ENCODE measurements at regions not wholly inside any gene's neighbourhood (a gene's known extent, or its start where the extent isn't known, plus 50 kb on each side); places are given as distances from the start of the nearest gene placed in this dataset.
"Not testable (repeated sequence)": the region's sequence is repeated elsewhere in the genome, so short reads cannot be mapped to it uniquely, and the experiment has no call there.

DNA sequence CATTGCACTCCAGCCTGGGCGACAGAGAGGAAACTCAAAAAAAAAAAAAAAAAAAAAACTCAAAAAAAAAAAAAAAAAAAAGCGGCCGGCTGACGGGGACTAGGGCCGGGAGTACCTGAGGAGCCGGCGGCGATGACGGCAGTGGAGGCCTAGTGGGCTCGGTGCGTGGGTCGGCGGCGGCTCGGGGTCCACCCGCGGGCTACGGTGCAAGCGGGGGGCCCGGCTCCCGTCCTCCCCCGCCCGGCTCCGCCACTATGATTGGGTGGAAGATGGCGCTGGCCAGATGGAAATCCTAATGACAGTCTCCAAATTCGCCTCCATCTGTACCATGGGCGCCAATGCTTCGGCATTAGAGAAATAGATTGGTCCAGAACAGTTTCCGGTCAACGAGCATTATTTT is 190.7 kb downstream of the TGIF2LX start:
- H3K27me3 ChIP-seq, H3K9me3 ChIP-seq, H3K4me3 ChIP-seq, DNase-seq, H3K36me3 ChIP-seq: not testable (repeated sequence)

DNA sequence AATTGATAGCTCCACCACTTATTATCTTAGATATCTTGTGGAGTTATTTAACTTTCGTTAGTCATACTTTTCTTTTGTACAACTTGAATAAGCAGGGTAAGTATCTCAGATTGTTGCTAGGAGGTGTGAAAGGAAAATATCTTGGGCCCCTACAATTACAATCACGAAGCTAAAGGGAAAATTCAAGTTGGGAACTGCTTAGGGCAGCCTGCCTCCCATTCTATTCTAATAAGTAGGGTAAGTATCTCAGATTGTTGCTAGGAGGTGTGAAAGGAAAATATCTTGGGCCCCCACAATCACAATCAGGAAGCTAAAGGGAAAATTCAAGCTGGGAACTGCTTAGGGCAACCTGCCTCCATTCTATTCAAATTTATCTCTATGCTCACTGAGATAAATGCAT is 213.2 kb downstream of the TGIF2LX start:
- not testable (repeated sequence) for DNase-seq, H3K9me3 ChIP-seq, H3K36me3 ChIP-seq, H3K27me3 ChIP-seq, H3K4me3 ChIP-seq

- H3K27me3 ChIP-seq, H3K9me3 ChIP-seq, H3K36me3 ChIP-seq, DNase-seq, H3K4me3 ChIP-seq: not testable (repeated sequence)
Measured at GRCh38 chrX:90178976-90179375, 257.3 kb downstream of the TGIF2LX start.

DNA sequence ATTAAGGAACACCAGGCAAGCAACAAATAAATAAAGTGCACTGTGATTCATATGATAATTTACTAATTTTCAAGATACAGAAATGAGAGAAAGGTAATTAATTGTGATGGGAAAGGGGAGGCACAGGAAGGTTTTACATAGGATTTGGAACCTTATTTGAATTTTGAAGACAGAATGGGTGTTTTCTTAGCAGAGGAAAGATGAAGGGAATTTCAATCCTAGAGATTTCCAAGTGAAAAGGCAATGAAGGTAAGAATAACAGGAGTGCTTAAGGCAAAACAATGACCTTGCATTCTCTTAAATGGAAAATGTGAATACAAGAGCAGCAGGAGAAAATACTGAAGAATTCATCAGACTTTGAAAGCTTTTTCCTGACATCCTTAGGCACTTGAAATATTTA is 267.3 kb downstream of the TGIF2LX start:
- not testable (repeated sequence) for H3K9me3 ChIP-seq, H3K27me3 ChIP-seq, DNase-seq, H3K36me3 ChIP-seq, H3K4me3 ChIP-seq

DNA sequence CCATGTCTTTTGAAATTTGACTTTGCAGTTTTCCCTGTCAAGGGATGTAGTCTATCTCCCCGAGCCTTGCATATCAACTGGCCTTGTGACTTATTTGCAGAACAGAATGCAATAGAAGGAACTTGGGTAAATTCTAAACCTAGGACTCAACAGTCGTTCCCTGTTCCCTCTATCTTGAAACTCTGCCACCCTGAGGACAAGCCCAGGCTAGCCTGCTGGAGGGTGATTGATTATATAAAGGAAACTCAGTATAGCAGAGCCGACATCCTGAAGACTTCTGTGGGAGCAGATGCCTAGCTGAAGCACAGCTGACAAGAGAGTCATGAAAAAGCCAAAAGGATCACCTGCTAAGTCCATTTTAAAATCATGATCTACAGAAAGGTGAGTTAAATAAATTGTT is 285.1 kb downstream of the TGIF2LX start:
- DNase-seq, H3K4me3 ChIP-seq, H3K9me3 ChIP-seq, H3K27me3 ChIP-seq, H3K36me3 ChIP-seq: not testable (repeated sequence)

DNA sequence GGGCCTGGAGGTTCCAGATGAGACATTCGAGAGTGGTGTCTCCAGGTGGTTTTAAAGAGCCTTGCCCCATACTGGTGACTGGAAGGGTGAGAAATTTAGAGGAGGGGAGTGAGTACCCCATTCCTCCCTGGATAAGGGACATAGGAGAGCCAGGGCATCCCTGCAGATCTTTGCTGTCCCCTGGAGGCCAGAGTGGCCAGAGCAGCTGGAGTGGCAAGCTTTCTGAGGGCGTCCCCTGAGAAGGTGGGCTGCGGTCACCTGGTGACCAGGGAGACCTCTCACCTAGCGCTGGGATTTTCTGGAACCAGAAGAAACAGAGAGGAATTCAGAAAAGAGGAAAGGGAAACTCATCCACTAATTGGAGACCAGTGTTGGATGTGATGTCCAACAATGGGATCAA is 300.9 kb downstream of the TGIF2LX start:
- DNase-seq, H3K27me3 ChIP-seq, H3K9me3 ChIP-seq, H3K4me3 ChIP-seq, H3K36me3 ChIP-seq: not testable (repeated sequence)

GRCh38 chrX:90271645-90272044 is 349.9 kb downstream of the TGIF2LX start:
- peak; percentile 1 for DNase-seq
- not testable (repeated sequence) for H3K4me3 ChIP-seq, H3K9me3 ChIP-seq, H3K27me3 ChIP-seq, H3K36me3 ChIP-seq

Data from MG63 (cell line).